ENCODE measurements at regions not wholly inside any gene's neighbourhood (a gene's known extent, or its start where the extent isn't known, plus 50 kb on each side); places are given as distances from the start of the nearest gene placed in this dataset.

- no peak for DNase-seq
- Histone ChIP-seq H3K4me1 (no peaks in the 10 kb centered on the region), H3K27ac (no peak overlapping the region), H3K4me3 (no peak overlapping the region), H3K27me3 (replicated peaks in 1 of 7) (no peaks in the 10 kb centered on the region), H3K9me3 (no peaks in the 10 kb centered on the region), H3K36me3 (no peaks in the 10 kb centered on the region)
- intact Hi-C loops (cut with DNase I; ENCODE audit: low total_unique reads) = loop anchor here (10.0 kb wide), 1 partner anchor 445 kb away; no protein-coding TSS in a partner anchor
- 85 to 93% (median 88%) methylated on average over 6 of the region's 6 CpGs for WGBS, 5 donors
- TF ChIP-seq CTCF (IDR thresholded peaks at IDR 0.05 in 8 of 11, conservative IDR thresholded peaks at IDR 0.05 in 3 of 11) = no peak
These were observed 504.2 kb downstream of the MAT2B start for GRCh38 chr5:164009621-164010020.

GRCh38 chr5:164010900-164011299, 505.5 kb downstream of the MAT2B start:
- H3K27me3 ChIP-seq (replicated peaks in 1 of 7) = no peaks in the 10 kb centered on the region
- H3K4me3 ChIP-seq = no peak overlapping the region
- no peaks in the 10 kb centered on the region for H3K4me1 ChIP-seq
- no peaks in the 10 kb centered on the region for H3K9me3 ChIP-seq
- TF ChIP-seq POLR2AphosphoS5 (IDR thresholded peaks at IDR 0.05) = no peak
- TF ChIP-seq CTCF (IDR thresholded peaks at IDR 0.05 in 8 of 11, conservative IDR thresholded peaks at IDR 0.05 in 3 of 11) = no peak
- TF ChIP-seq POLR2A (IDR thresholded peaks at IDR 0.05) = no peak
- no peak overlapping the region for H3K27ac ChIP-seq
- H3K36me3 ChIP-seq = no peaks in the 10 kb centered on the region
- no peak for DNase-seq
- 79 to 98% (median 82%) methylated on average over 3 of the region's 3 CpGs for WGBS, 5 donors
- intact Hi-C loops (cut with DNase I; ENCODE audit: low total_unique reads) = loop anchor here (10.0 kb wide), 1 partner anchor 446 kb away; no protein-coding TSS in a partner anchor

- Histone ChIP-seq H3K27ac (no peak overlapping the region), H3K4me1 (no peaks in the 10 kb centered on the region), H3K27me3 (replicated peaks in 1 of 7) (no peaks in the 10 kb centered on the region), H3K9me3 (no peaks in the 10 kb centered on the region), H3K36me3 (no peaks in the 10 kb centered on the region), H3K4me3 (no peak overlapping the region)
- intact Hi-C loops (cut with DNase I; ENCODE audit: low total_unique reads) = loop anchor here (10.0 kb wide), 1 partner anchor 448 kb away; no protein-coding TSS in a partner anchor
- TF ChIP-seq POLR2AphosphoS5 (IDR thresholded peaks at IDR 0.05) (no peak), CTCF (IDR thresholded peaks at IDR 0.05 in 8 of 11, conservative IDR thresholded peaks at IDR 0.05 in 3 of 11) (no peak), POLR2A (IDR thresholded peaks at IDR 0.05) (no peak)
- DNase-seq = no peak
- 24 to 49% (median 46%) methylated on average over 4 of the region's 4 CpGs for WGBS, 5 donors
These were observed 507.0 kb downstream of the MAT2B start for GRCh38 chr5:164012371-164012770.

- Histone ChIP-seq H3K27me3 (replicated peaks in 1 of 7) (no peaks in the 10 kb centered on the region), H3K4me1 (no peaks in the 10 kb centered on the region), H3K36me3 (no peaks in the 10 kb centered on the region), H3K4me3 (no peak overlapping the region), H3K27ac (no peak overlapping the region), H3K9me3 (no peaks in the 10 kb centered on the region)
- DNase-seq = no peak
- TF ChIP-seq CTCF (IDR thresholded peaks at IDR 0.05 in 8 of 11, conservative IDR thresholded peaks at IDR 0.05 in 3 of 11) = peak in 10 of 11 experiments; percentile 23 to 69 (median 60)
- TF ChIP-seq POLR2AphosphoS5 (IDR thresholded peaks at IDR 0.05) = no peak
- intact Hi-C loops (cut with DNase I; ENCODE audit: low total_unique reads) = loop anchor here (10.0 kb wide), 1 partner anchor 448 kb away; no protein-coding TSS in a partner anchor
- WGBS, 5 donors = 54 to 67% (median 59%) methylated on average over 6 of the region's 6 CpGs
These were observed 507.8 kb downstream of the MAT2B start for GRCh38 chr5:164013077-164013670.
